ENCODE measurements at regions not wholly inside any gene's neighbourhood (a gene's known extent, or its start where the extent isn't known, plus 50 kb on each side); places are given as distances from the start of the nearest gene placed in this dataset.

- 0 out of 2 replicates have a peak, but pooled peaks cover 2% of the 10 kb centered on the region for H3K4me1 ChIP-seq (ENCODE audit: control insufficient read depth, insufficient read depth, low read length)
- no peak overlapping the region for H3K56ac ChIP-seq (ENCODE audit: extremely low read depth, insufficient read depth, low read length)
- DNase-seq: no peak
- in situ Hi-C loops (cut with MboI; ENCODE audit: low sequenced_read_pairs) (no loop called here), intact Hi-C loops (cut with micrococcal nuclease) (no loop called here), dilution Hi-C loops (cut with HindIII; ENCODE audit: low sequenced_read_pairs, unreplicated experiment) (no loop called here)
- no peak overlapping the region for H2BK120ac ChIP-seq (ENCODE audit: low read depth, low read length)
- H2AK5ac ChIP-seq (ENCODE audit: low read depth, low read length): no peak overlapping the region
- no peak for TF ChIP-seq CHD1 (IDR thresholded peaks at IDR 0.05; ENCODE audit: low read depth, low read length)
- TF ChIP-seq MXI1 (IDR thresholded peaks at IDR 0.05; ENCODE audit: borderline replicate concordance, low read depth, low read length): no peak
- TF ChIP-seq CTCF (conservative IDR thresholded peaks at IDR 0.05; ENCODE audit: low read depth, low read length): no peak
- no peak for TF ChIP-seq SMC3 (IDR thresholded peaks at IDR 0.05; ENCODE audit: low read depth, low read length)
- TF ChIP-seq FOS (IDR thresholded peaks at IDR 0.05; ENCODE audit: low read depth, low read length): no peak
- no peak for TF ChIP-seq MAFK (IDR thresholded peaks at IDR 0.05; ENCODE audit: low read depth, low read length)
- TF ChIP-seq CEBPB (IDR thresholded peaks at IDR 0.05; ENCODE audit: low read depth, low read length): no peak
- no peak for TF ChIP-seq ELK1 (IDR thresholded peaks at IDR 0.05; ENCODE audit: borderline replicate concordance, low read depth, low read length)
- no peak for TF ChIP-seq POLR2A (IDR thresholded peaks at IDR 0.05; ENCODE audit: low read depth, low read length)
- no peak for TF ChIP-seq USF2 (IDR thresholded peaks at IDR 0.05; ENCODE audit: low read depth, low read length)
- TF ChIP-seq RCOR1 (IDR thresholded peaks at IDR 0.05; ENCODE audit: insufficient replicate concordance, low read length): no peak
- no peak for TF ChIP-seq MAZ (IDR thresholded peaks at IDR 0.05; ENCODE audit: borderline replicate concordance, low read depth, low read length)
- no peak for TF ChIP-seq RAD21 (IDR thresholded peaks at IDR 0.05; ENCODE audit: low read length)
- TF ChIP-seq NFE2L2 (IDR thresholded peaks at IDR 0.05; ENCODE audit: low read depth, low read length): no peak
- TF ChIP-seq BHLHE40 (IDR thresholded peaks at IDR 0.05; ENCODE audit: low read depth, low read length): no peak
- no peaks in the 10 kb centered on the region for H3K9me1 ChIP-seq (ENCODE audit: insufficient read depth, low read length)
- ATAC-seq (ENCODE audit: low read depth): no peak
- H3K4me2 ChIP-seq (ENCODE audit: low read depth, low read length): no peak overlapping the region
- no peak overlapping the region for H4K8ac ChIP-seq (ENCODE audit: low read depth in 2 of 2, low read length in 2 of 2)
- H2AK9ac ChIP-seq (replicated peaks; ENCODE audit: low read depth, low read length, poor library complexity): no peak overlapping the region
- no peaks in the 10 kb centered on the region for H3K36me3 ChIP-seq (ENCODE audit: control insufficient read depth, insufficient read depth, low read length)
- H3K18ac ChIP-seq (ENCODE audit: low read depth, low read length): no peak overlapping the region
- BruUV-seq (replicated peaks): no TSS peak
- H3K27ac ChIP-seq (ENCODE audit: insufficient read depth, low read length): no peak overlapping the region
- no CpG with 5 or more reads among the region's 6 CpGs for WGBS, 2 experiments (ENCODE audit: extremely low coverage in 2 of 2, insufficient read length in 1 of 2)
- ChIA-PET POLR2A (ENCODE audit: unreplicated experiment) (no interaction called here), CTCF (no interaction called here)
- H3K4me3 ChIP-seq (ENCODE audit: insufficient read depth, low read depth, low read length): no peak overlapping the region
- H3K79me1 ChIP-seq (ENCODE audit: low read depth in 1 of 2, low read length in 2 of 2): no peaks in the 10 kb centered on the region
- H4K20me1 ChIP-seq (ENCODE audit: insufficient read depth, low read length): no peaks in the 10 kb centered on the region
- no peak overlapping the region for H3K14ac ChIP-seq (replicated peaks; ENCODE audit: low read depth, low read length)
- H3K23ac ChIP-seq (ENCODE audit: low read depth, low read length): no peak overlapping the region
- H3K4ac ChIP-seq (ENCODE audit: low read depth, low read length): no peak overlapping the region
- H4K91ac ChIP-seq (ENCODE audit: insufficient read depth, low read depth, low read length): no peak overlapping the region
- H2BK20ac ChIP-seq (ENCODE audit: low read depth, low read length): no peak overlapping the region
- H3K9me3 ChIP-seq (ENCODE audit: control insufficient read depth, insufficient read depth, low read length): no peaks in the 10 kb centered on the region
- H3K27me3 ChIP-seq (ENCODE audit: control insufficient read depth, insufficient read depth, low read length): peaks cover 4% of the 10 kb centered on the region
- H2AFZ ChIP-seq (replicated peaks; ENCODE audit: low read length, poor library complexity): no peak overlapping the region
- H2BK15ac ChIP-seq (ENCODE audit: low read depth, low read length): no peak overlapping the region
- H2BK5ac ChIP-seq (ENCODE audit: low read depth, low read length, poor library complexity, severe bottlenecking): no peak overlapping the region
- H3K9ac ChIP-seq (ENCODE audit: low read depth, low read length): no peak overlapping the region
- no peak overlapping the region for H4K5ac ChIP-seq (ENCODE audit: low read depth, low read length)
Observed at GRCh38 chr9:2257248-2257929, 242.2 kb downstream of the SMARCA2 start.

Data from IMR-90 (cell line).